ENCODE measurements at regions not wholly inside any gene's neighbourhood (a gene's known extent, or its start where the extent isn't known, plus 50 kb on each side); places are given as distances from the start of the nearest gene placed in this dataset.
"Not testable (repeated sequence)": the region's sequence is repeated elsewhere in the genome, so short reads cannot be mapped to it uniquely, and the experiment has no call there.

- H3K4me3 ChIP-seq (ENCODE audit: low read depth in 1 of 3, low read length in 3 of 3), result no peak overlapping the region
- no peak for DNase-seq (ENCODE audit: low spot score)
- H3K9ac ChIP-seq (ENCODE audit: low read depth in 1 of 2, low read length in 2 of 2), result no peak overlapping the region
- H3K27ac ChIP-seq (ENCODE audit: low read depth in 1 of 2, low read length in 2 of 2), result no peak overlapping the region
- H3K27me3 ChIP-seq (ENCODE audit: control insufficient read depth in 4 of 4, insufficient read depth in 4 of 4, low read length in 3 of 4), result no peaks in the 10 kb centered on the region
- H3K4me1 ChIP-seq (ENCODE audit: control insufficient read depth in 4 of 4, insufficient read depth in 4 of 4, low read length in 3 of 4), result peaks cover 0 to 4% (median 1%) of the 10 kb centered on the region in 4 donors
- no peak for TF ChIP-seq FOXA1 (IDR thresholded peaks at IDR 0.05)
- TF ChIP-seq HNF4A (conservative IDR thresholded peaks at IDR 0.05), result no peak
- TF ChIP-seq EGR1 (IDR thresholded peaks at IDR 0.05; ENCODE audit: low read depth in 2 of 2), result no peak
- no peak for TF ChIP-seq RAD21 (IDR thresholded peaks at IDR 0.05)
- TF ChIP-seq NR2F2 (IDR thresholded peaks at IDR 0.05), result no peak
- no peak for TF ChIP-seq GABPA (IDR thresholded peaks at IDR 0.05 in 1 of 2, conservative IDR thresholded peaks at IDR 0.05 in 1 of 2)
- no peak for TF ChIP-seq HNF4G (IDR thresholded peaks at IDR 0.05)
- TF ChIP-seq ZBTB33 (IDR thresholded peaks at IDR 0.05), result no peak
- 100% methylated on average over 2 of the region's 2 CpGs for WGBS
- peaks cover 2 to 20% (median 7%) of the 10 kb centered on the region in 4 donors for H3K36me3 ChIP-seq (ENCODE audit: control insufficient read depth in 4 of 4, insufficient read depth in 3 of 4, low read depth in 1 of 4, low read length in 3 of 4)
- H3K9me3 ChIP-seq (ENCODE audit: control insufficient read depth in 4 of 4, low read length in 3 of 4), result no peaks in the 10 kb centered on the region
Measured at GRCh38 chr3:124648551-124648950, 81.7 kb upstream of the UMPS start.

GRCh38 chr3:124650798-124651197 lies 79.5 kb upstream of the UMPS start:
- Histone ChIP-seq H3K9ac (ENCODE audit: low read depth in 1 of 2, low read length in 2 of 2) (no peak overlapping the region), H3K27me3 (ENCODE audit: control insufficient read depth in 4 of 4, insufficient read depth in 4 of 4, low read length in 3 of 4) (no peaks in the 10 kb centered on the region), H3K36me3 (ENCODE audit: control insufficient read depth in 4 of 4, insufficient read depth in 3 of 4, low read depth in 1 of 4, low read length in 3 of 4) (peaks cover 2 to 20% (median 7%) of the 10 kb centered on the region in 4 donors), H3K9me3 (ENCODE audit: control insufficient read depth in 4 of 4, low read length in 3 of 4) (no peaks in the 10 kb centered on the region), H3K4me3 (ENCODE audit: low read depth in 1 of 3, low read length in 3 of 3) (no peak overlapping the region), H3K4me1 (ENCODE audit: control insufficient read depth in 4 of 4, insufficient read depth in 4 of 4, low read length in 3 of 4) (peaks cover 11 to 27% (median 21%) of the 10 kb centered on the region in 4 donors), H3K27ac (ENCODE audit: low read depth in 1 of 2, low read length in 2 of 2) (no peak overlapping the region)
- WGBS, result 82% methylated on average over 4 of the region's 4 CpGs
- DNase-seq (ENCODE audit: low spot score), result no peak
- no peak for TF ChIP-seq REST (IDR thresholded peaks at IDR 0.05)
- no peak for TF ChIP-seq TAF1 (conservative IDR thresholded peaks at IDR 0.05)
- no peak for TF ChIP-seq FOXA2 (IDR thresholded peaks at IDR 0.05)
- no peak for TF ChIP-seq GABPA (IDR thresholded peaks at IDR 0.05 in 1 of 2, conservative IDR thresholded peaks at IDR 0.05 in 1 of 2)
- TF ChIP-seq RXRA (IDR thresholded peaks at IDR 0.05), result no peak
- TF ChIP-seq FOXA1 (IDR thresholded peaks at IDR 0.05), result no peak
- no peak for TF ChIP-seq JUND (IDR thresholded peaks at IDR 0.05)
- no peak for TF ChIP-seq ZBTB33 (IDR thresholded peaks at IDR 0.05)
- TF ChIP-seq HNF4G (IDR thresholded peaks at IDR 0.05), result no peak
- no peak for TF ChIP-seq SP1 (IDR thresholded peaks at IDR 0.05)

- H3K9ac ChIP-seq (ENCODE audit: low read depth in 1 of 2, low read length in 2 of 2); H3K27me3 ChIP-seq (ENCODE audit: control insufficient read depth in 4 of 4, insufficient read depth in 4 of 4, low read length in 3 of 4); H3K9me3 ChIP-seq (ENCODE audit: control insufficient read depth in 4 of 4, low read length in 3 of 4); H3K27ac ChIP-seq (ENCODE audit: low read depth in 1 of 2, low read length in 2 of 2); H3K4me3 ChIP-seq (ENCODE audit: low read depth in 1 of 3, low read length in 3 of 3); DNase-seq (ENCODE audit: low spot score): not testable (repeated sequence)
- 98% methylated on average over 1 of the region's 1 CpG for WGBS
- H3K4me1 ChIP-seq (ENCODE audit: control insufficient read depth in 4 of 4, insufficient read depth in 4 of 4, low read length in 3 of 4), result peaks cover 11 to 28% (median 21%) of the 10 kb centered on the region in 4 donors
- H3K36me3 ChIP-seq (ENCODE audit: control insufficient read depth in 4 of 4, insufficient read depth in 3 of 4, low read depth in 1 of 4, low read length in 3 of 4), result peaks cover 2 to 20% (median 7%) of the 10 kb centered on the region in 4 donors
Measured at GRCh38 chr3:124651416-124651815, 78.8 kb upstream of the UMPS start.

Data from liver (tissue), 7 donors.